HG02885 (cell line): ENCODE measurements at regions not wholly inside any gene's neighbourhood (a gene's known extent, or its start where the extent isn't known, plus 50 kb on each side); places are given as distances from the start of the nearest gene placed in this dataset.
"Not testable (repeated sequence)": the region's sequence is repeated elsewhere in the genome, so short reads cannot be mapped to it uniquely, and the experiment has no call there.

Experiments used
- ATAC-seq: cut with Tn5 transposase; IDR thresholded peaks from one replicate; pipeline ENCODE4 v1.9.1; 2021; ENCODE audit warnings: mild to moderate bottlenecking; ENCODE audit not compliant: unreplicated experiment, poor library complexity

- ATAC-seq = no peak
These were observed 53.5 kb downstream of the FSCB start for GRCh38 chr14:44453433-44454171.

DNA sequence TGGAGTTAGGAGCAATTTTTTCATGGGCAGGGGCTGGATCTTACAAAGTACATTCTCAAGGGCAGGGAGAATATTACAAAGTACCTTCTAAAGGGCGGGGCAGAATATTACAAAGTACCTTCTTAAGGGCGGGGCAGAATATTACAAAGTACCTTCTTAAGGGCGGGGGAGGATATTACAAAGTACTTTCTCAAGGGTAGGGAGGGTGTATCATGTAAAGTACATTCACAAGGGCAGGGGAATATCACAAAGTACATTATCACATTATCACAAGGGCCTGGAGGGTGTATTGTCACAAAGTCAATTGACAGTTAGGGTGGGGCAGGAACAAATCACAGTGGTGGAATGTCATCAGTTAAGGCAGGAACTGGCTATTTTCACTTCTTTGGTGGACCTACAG lies 56.9 kb downstream of the FSCB start:
- ATAC-seq = not testable (repeated sequence)

- ATAC-seq = no peak
These were observed 57.4 kb downstream of the FSCB start for GRCh38 chr14:44449680-44450079.

DNA sequence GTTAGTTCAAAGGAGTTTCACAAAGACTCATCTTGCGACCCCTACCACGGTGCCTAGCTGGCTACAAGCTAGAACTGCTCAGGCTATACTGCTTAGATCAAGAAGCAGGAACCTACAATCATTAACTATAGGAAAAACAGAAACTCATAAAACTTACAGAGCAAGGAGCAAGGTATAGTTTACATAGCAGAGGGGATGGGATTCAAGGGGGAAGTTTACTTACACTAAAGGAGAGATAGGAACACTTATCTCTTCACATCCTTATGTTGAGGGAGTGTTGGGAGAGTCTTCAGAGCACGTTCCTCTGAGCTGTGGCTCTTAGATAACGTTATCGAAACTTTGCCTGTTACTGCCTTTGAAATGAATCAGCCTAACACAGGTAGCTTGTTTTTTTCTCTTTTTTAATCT lies 58.1 kb downstream of the FSCB start:
- no peak for ATAC-seq

DNA sequence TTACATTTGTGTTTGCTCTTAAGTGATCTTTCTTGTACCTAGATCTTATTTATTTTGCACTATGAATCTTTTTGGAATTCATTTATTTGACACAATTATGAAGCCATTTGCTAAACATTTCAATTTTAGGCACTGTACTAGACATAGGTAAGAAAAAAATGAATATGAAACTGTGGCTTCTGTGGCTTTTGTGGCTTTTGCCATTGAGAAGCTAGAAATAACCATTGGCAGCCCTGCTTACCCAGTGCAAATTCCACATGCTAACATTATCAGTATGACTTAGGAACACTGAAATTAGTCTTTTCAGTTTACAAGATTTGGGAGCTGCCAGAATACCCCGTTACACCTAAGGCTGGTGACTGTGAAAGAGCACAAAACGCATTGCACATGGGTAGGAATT lies 60.1 kb downstream of the FSCB start:
- no peak for ATAC-seq

DNA sequence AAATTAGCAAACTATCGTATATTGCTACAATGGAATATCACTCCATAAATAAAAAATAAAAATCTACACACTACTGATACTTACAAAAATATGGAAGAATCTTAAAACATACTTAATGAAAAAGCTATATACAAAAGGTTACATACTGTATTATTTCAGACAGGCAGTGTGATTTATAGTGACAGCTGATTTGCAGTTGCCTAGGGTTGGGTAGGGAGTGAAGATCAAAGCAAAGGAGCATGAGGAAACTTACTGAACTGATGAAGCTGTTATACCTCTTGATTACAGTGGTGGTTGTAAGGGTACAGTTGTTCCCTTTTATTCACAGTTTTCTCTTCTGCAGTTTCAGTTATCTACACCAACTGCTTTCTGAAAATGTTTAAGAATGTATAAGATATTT lies 62.6 kb downstream of the FSCB start:
- no peak for ATAC-seq

DNA sequence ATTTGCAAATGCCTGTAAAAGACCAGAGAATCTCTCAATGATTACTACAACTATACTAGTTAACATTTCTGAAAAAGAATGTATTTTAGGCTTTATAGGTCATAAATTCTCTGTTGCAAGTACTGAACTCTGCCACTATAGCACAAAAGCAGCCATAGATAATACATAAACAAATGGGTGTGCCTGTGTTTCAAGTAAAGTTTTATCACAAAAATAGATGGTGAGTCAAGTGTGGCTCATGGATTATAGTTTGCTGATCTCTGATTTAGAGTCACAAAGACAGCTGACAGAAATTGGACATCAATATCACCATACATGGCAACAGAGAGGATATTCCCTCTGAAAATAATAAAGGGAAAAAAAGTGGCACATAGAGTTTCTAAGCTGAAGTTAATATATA lies 68.1 kb downstream of the FSCB start:
- ATAC-seq = no peak

- ATAC-seq = no peak
These were observed 68.9 kb downstream of the FSCB start for GRCh38 chr14:44438221-44438620.

- ATAC-seq = no peak
These were observed 70.6 kb downstream of the FSCB start for GRCh38 chr14:44436458-44436857.

DNA sequence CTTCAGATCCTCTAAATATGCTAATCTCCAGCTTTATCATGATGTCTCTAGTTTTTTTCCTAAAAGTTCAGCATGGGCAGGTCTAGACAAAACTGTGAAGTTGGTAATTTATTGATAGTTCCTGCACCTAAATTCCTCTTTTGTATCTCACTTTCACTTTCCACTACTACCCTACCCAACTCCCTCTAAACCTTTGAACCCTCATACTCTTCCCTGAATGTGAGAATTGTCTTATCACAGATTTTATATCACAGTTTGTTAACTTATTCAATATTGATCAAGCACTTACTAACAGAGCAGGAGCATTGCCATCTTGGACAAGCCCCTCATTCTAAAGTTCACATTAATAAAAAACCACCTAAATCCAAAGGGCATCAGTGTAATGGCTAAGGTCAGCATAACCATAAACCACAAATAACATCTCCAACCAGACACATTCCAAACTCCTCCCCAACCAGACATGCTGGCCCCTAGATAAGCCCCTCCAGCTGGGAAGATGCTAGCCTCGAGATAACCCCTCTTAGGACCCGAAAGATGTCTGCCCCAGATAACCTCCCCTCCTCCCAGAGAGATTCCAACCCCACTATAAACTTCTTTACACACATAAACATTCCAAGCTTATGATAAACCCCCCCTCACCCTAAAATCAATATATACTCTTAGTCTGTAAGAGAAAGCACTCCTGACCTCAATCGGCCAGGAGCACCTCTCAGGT lies 78.7 kb downstream of the FSCB start:
- ATAC-seq = no peak

DNA sequence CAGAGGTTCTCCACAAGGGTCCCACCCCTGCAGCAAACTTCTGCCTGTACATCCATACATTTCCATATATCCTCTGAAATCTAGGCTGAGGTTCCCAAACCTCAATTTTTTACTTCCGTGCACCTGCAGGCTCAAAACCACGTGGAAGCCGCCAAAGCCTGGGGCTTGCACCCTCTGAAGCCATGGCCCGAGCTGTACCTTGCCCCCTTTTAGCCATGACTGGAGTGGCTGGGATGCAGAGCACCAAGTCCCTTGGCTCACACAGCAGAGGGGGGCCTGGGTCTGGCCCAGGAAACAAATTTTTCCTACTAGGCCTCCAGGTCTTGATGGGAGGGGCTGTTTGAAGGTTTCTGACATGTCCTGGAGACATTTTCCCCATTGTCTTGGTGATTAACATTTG lies 84.4 kb downstream of the FSCB start:
- ATAC-seq = no peak

- ATAC-seq = no peak
These were observed 86.9 kb downstream of the FSCB start for GRCh38 chr14:44420226-44420625.

GRCh38 chr14:44418856-44419255 lies 88.2 kb downstream of the FSCB start:
- ATAC-seq = no peak

DNA sequence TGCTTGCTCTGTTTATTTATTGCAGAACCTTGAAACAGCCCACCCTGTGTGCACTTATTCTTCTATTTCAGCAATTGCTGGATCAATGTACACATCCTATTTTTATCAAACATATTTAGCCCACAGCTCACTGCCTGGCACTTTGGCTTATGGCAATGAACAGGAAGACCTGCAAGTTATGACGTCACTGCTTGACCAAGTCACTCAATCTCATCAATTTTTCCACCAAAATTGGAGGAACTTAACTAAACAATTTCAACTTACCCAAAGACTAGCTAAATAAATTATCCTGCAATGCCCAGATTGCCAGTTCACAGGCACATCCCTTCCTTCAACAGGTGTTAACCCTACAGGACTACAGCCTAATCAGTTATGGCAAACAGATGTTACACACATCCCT lies 89.3 kb downstream of the FSCB start:
- no peak for ATAC-seq

DNA sequence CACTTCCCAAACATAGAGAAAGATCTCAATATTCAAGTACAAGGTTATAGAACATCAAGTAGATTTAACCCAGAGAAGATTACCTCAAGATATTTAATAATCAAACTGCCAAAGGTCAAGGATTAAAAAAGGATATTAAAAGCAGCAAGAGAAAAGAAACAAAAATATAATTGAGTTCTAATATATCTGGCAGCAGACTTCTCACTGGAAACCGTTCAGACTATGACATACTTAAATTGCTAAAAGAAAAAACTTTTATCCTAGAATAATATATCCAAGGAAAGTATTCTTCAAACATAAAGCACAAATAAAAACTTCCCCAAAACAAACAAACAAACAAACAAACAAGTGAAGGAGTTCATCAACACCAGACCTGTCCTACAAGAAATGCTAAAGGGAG lies 92.4 kb downstream of the FSCB start:
- ATAC-seq = no peak

- no peak for ATAC-seq
These were observed 94.1 kb downstream of the FSCB start for GRCh38 chr14:44412858-44413569.

DNA sequence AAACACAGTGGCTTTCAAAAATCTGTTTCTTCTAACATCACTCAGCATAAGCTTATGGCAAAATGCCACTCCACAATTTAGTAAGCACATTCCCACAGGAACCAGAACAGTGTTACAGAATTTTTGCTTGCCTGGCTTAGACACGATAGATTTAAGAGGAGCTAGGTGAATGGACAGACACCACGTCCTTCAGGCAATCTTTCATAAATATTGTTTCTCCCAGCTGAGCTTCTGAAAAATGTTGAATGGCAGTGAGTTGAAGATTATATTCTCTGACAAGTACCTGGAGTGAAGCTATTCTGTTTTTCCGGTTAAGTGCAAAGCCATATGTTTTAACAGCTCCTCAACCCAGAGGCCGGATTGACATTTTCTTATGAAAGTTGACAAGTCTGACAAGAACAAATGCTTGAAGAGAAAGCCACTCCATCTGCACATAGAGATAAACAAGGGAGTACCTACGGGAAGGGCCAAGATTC lies 102.0 kb downstream of the FSCB start:
- no peak for ATAC-seq

DNA sequence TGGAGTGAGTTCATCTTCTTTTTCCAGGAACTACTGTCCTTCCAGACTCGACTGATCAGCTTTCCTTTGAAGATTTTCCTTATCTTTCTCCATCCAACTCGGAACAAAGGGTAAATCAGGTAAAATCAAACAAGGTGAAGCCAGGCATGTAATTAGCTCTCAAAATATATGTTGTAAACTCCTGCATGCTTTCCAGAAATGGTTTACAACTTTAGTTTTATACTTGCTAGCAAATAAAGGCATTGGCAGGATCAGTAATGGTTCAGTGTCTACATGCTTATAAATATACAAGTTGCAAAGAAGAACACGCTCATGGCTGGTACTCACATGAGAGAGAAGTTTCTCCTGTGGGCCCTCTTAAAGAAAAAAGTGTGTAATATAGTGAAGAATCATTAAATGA lies 102.5 kb downstream of the FSCB start:
- ATAC-seq = no peak

DNA sequence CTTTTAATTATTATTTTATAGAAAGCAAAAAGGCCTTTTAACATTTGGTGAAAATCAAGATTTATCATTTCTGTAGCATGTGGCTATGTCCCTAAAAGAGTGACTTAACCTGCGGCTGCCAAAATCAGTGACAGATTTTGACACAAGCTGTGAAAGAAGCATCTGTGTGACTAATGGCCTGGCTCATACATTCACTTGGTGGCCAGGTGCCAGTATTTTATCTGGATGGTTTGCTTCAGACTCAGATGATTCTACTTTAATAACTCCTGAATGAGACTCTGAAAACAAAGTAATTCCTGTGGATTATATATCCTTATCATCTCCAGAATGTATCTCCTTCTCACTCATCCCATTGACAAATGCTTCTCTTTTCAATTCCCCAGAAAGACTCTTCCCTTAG lies 103.0 kb downstream of the FSCB start:
- no peak for ATAC-seq

GRCh38 chr14:44403193-44403592 lies 103.9 kb downstream of the FSCB start:
- ATAC-seq = no peak

GRCh38 chr14:44396226-44396625 lies 110.9 kb downstream of the FSCB start:
- ATAC-seq = no peak
